ENCODE measurements at regions not wholly inside any gene's neighbourhood (a gene's known extent, or its start where the extent isn't known, plus 50 kb on each side); places are given as distances from the start of the nearest gene placed in this dataset.
"Not testable (repeated sequence)": the region's sequence is repeated elsewhere in the genome, so short reads cannot be mapped to it uniquely, and the experiment has no call there.

- no peak for DNase-seq
These were observed 88.6 kb upstream of the NEDD9 start for GRCh38 chr6:11320914-11321597.

GRCh38 chr6:11318835-11319813 lies 86.7 kb upstream of the NEDD9 start:
- DNase-seq: no peak

GRCh38 chr6:11317885-11318771 lies 85.7 kb upstream of the NEDD9 start:
- DNase-seq: peak; percentile 98

GRCh38 chr6:11315743-11316437 lies 83.4 kb upstream of the NEDD9 start:
- DNase-seq: peak; percentile 98

GRCh38 chr6:11313207-11313606 lies 80.7 kb upstream of the NEDD9 start:
- no peak for DNase-seq

- DNase-seq: no peak
These were observed 79.5 kb upstream of the NEDD9 start for GRCh38 chr6:11311970-11312369.

- peak; percentile 24 for DNase-seq
These were observed 77.6 kb upstream of the NEDD9 start for GRCh38 chr6:11309947-11310665.

- no peak for DNase-seq
These were observed 74.8 kb upstream of the NEDD9 start for GRCh38 chr6:11307226-11307625.

GRCh38 chr6:11304946-11305345 lies 72.5 kb upstream of the NEDD9 start:
- no peak for DNase-seq

- DNase-seq: not testable (repeated sequence)
These were observed 67.5 kb upstream of the NEDD9 start for GRCh38 chr6:11299876-11300428.

GRCh38 chr6:11299421-11299784 lies 66.9 kb upstream of the NEDD9 start:
- DNase-seq: not testable (repeated sequence)

- no peak for DNase-seq
These were observed 66.4 kb upstream of the NEDD9 start for GRCh38 chr6:11298651-11299420.

GRCh38 chr6:11297376-11297729 lies 64.9 kb upstream of the NEDD9 start:
- DNase-seq: no peak

- no peak for DNase-seq
These were observed 64.2 kb upstream of the NEDD9 start for GRCh38 chr6:11296449-11297375.

- no peak for DNase-seq
These were observed 63.5 kb upstream of the NEDD9 start for GRCh38 chr6:11295969-11296368.

GRCh38 chr6:11294228-11294627 lies 61.8 kb upstream of the NEDD9 start:
- DNase-seq: no peak

- no peak for DNase-seq
These were observed 60.2 kb upstream of the NEDD9 start for GRCh38 chr6:11292594-11293236.

- DNase-seq: no peak
These were observed 59.6 kb upstream of the NEDD9 start for GRCh38 chr6:11292091-11292490.

- DNase-seq: no peak
These were observed 59.1 kb upstream of the NEDD9 start for GRCh38 chr6:11291582-11291981.
